ENCODE measurements at regions not wholly inside any gene's neighbourhood (a gene's known extent, or its start where the extent isn't known, plus 50 kb on each side); places are given as distances from the start of the nearest gene placed in this dataset.

GRCh38 chr11:45518141-45518832 lies 147.1 kb downstream of the CHST1 start:
- DNase-seq (ENCODE audit: low read depth), result no peak

- no peak for DNase-seq (ENCODE audit: low read depth)
These were observed 148.2 kb downstream of the CHST1 start for GRCh38 chr11:45517171-45517770.

- DNase-seq (ENCODE audit: low read depth), result no peak
These were observed 151.5 kb downstream of the CHST1 start for GRCh38 chr11:45513821-45514340.

DNA sequence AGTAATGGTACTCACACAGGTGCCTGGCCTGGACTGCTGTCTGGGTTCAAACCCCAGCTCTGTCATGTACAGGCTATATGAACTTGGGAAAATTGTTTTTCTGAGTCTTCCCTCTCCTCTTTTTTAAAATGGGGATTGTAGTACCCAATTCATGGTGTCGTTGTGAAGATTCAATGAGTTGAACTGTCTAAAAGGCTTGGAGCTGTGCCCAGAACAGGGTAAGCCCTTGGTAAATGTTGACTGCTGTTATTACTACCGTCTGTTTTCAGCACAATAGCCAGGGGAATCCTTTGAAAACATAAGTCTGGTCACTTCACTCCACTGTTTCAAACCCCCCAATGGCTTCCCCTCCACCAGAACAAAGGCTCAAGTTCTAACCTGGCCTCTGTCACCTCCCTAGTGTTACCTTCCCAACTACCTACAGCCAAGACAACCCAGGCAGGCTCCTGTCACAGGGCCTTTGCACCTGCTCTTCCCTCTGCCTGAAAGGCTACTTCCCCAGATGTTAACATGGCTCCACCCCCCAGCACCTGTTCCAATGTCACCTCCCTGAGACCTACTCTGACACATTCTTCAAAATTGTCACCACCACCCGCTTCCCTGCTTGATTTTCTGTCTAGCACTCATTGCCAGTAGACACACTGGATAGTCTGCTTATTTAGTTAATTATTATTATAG lies 152.8 kb downstream of the CHST1 start:
- DNase-seq (ENCODE audit: low read depth), result no peak

- DNase-seq (ENCODE audit: low read depth), result no peak
These were observed 153.9 kb downstream of the CHST1 start for GRCh38 chr11:45511566-45511965.

GRCh38 chr11:45507916-45508315 lies 157.5 kb downstream of the CHST1 start:
- no peak for DNase-seq (ENCODE audit: low read depth)

GRCh38 chr11:45503311-45503710 lies 162.1 kb downstream of the CHST1 start:
- DNase-seq (ENCODE audit: low read depth), result no peak

- no peak for DNase-seq (ENCODE audit: low read depth)
These were observed 163.2 kb downstream of the CHST1 start for GRCh38 chr11:45502226-45502545.

- DNase-seq (ENCODE audit: low read depth), result no peak
These were observed 163.8 kb downstream of the CHST1 start for GRCh38 chr11:45501392-45502225.

DNA sequence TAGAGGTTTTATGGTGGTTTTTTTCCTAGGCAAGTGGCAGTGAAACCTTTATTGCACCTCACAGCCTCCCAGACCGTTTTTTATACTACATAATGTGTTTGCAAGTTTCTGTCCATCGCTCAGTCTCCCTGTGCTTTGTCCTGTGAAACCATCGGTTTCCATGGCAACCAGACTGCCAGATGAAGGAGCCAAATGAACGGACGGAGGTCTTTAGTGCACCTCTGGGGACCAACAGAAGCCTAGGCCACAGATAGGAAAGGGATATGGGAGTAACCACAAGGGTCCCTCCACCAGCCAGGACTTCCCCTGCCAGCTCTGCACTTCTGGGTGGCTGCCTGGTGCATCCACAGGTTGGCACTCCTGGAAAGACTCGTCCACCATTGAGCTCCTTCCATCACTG lies 165.0 kb downstream of the CHST1 start:
- no peak for DNase-seq (ENCODE audit: low read depth)

- no peak for DNase-seq (ENCODE audit: low read depth)
These were observed 170.7 kb downstream of the CHST1 start for GRCh38 chr11:45494738-45495137.

DNA sequence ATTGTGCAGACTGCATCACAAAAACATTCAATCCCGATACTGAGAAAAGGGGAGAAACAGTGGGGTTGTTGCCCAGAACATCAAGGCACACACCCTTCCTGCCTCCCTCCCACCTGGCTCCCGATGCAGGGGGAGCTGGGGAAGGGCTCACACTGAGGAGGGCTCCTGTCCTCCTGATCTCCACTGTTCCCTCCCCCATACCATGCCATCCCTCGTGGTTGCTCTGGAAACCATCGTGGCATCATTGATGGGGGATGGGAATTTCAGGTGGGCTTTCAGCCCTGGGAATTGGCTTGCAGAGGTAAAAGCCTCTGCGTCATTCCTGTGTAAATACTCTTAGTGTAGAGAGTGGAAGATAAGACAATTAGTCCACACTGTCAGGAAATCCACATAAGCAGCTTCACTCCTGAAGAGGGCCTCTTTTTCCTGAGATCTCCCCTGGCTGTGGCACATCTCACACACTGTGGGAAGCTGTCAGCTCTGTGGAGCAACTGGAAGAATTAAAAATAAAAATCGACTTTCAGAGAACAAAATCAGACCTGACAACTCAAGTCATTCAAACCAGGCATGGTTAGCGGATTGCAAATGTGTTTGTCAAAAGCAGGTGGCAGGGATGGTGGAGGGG lies 176.0 kb downstream of the CHST1 start:
- no peak for DNase-seq (ENCODE audit: low read depth)

- no peak for DNase-seq (ENCODE audit: low read depth)
These were observed 179.0 kb downstream of the CHST1 start for GRCh38 chr11:45486461-45486860.

DNA sequence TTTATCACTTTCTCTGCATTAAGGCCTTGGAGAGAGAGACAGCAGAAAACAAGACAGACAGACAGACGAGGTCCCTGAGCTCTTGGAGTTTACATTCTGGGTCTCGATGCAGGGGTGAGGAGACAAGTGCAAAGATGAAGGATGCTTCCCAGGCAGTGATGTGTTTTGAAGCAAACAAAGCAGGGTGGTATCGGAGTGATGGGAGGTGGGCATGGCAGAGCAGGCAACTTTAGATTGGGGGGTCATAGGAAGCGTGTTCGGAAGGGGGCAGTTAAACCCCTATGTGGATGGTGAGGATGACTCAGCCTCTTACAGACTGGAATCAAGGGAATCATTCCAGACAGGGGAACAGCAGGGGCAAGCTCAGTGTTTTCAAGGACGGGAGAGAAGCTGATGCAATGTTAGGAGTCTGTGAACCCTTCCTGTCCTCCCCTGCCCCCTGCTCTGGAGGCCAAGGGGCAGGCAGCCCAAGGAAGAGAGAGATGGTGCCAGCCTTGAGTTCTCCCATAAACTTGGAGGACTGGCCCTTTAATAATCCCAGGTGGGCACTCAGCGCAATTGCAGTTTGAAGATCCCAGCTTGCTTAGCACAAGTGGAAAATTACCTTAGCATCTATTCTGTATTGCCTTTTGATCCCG lies 180.2 kb downstream of the CHST1 start:
- no peak for DNase-seq (ENCODE audit: low read depth)

- DNase-seq (ENCODE audit: low read depth), result no peak
These were observed 181.0 kb downstream of the CHST1 start for GRCh38 chr11:45484326-45484883.

- no peak for DNase-seq (ENCODE audit: low read depth)
These were observed 182.0 kb downstream of the CHST1 start for GRCh38 chr11:45483416-45483815.

DNA sequence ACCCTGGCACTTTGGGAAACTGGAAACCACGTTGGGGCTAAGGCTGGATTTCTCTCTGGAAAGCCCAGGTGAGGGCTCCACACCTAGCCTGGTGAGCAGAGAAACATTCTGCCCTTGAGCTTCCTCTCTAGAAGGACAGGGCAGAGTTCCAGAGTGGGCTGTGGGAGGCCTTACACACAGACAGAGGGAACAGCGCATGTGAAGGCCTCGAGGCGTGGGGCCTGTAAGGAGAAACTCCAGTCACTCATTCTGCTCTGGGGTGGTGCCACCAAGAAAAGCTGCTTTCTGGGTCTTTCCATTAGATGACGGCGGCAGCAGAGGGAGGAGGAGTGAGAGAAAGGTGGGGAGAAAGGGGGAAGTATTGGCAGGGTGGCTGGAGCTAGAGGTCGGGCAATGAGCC lies 183.1 kb downstream of the CHST1 start:
- no peak for DNase-seq (ENCODE audit: low read depth)

GRCh38 chr11:45481026-45481425 lies 184.4 kb downstream of the CHST1 start:
- DNase-seq (ENCODE audit: low read depth), result no peak

GRCh38 chr11:45477588-45477987 lies 187.8 kb downstream of the CHST1 start:
- DNase-seq (ENCODE audit: low read depth), result no peak

DNA sequence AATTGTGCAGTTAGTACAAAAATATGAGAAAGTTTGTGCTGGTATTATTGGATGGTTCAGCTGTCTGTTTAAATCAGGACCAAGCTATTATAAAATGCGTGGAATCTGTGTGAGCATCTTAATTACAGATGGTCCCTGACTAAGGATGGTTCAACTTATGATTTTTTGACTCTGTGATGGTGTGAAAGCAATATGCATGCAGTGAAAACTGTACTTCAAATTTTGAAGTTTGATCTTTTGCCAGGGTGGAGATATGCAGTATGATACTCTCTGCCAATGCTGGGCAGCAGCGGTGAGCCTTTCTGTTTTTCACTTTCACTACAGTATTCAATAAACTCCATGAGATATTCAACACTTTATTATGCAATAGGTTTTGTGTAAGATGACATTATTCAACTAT lies 189.3 kb downstream of the CHST1 start:
- DNase-seq (ENCODE audit: low read depth), result no peak

DNA sequence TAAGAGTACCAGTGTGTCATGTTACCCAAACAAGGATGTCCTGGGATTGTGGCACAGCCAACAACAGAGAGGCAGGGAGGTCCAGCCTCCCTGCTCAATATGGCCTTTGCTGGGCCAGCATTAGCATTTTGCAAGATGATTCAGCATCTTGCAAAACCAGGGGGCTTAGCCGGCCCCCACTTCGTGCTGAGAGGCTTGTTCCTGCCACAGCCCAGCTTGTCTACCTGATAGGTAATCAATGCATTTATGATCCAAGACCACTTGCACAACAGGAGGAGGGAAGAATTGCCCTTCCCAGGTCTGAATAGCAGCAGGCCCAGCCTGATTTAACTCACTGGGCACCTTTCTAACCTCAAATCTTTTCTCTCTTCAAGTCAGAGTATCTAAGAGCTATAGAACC lies 189.0 kb upstream of the SYT13 start:
- DNase-seq (ENCODE audit: low read depth), result no peak

All from GM04504 (cell line).